CD14-positive monocyte (primary cell): ENCODE measurements at regions not wholly inside any gene's neighbourhood (a gene's known extent, or its start where the extent isn't known, plus 50 kb on each side); places are given as distances from the start of the nearest gene placed in this dataset.

ENCODE experiments used
- DNase-seq, 3 donors: peaks; one replicate each; pipeline ENCODE4 v3.0.0-alpha.2; 2011 to 2022
- H2AFZ ChIP-seq: 2 replicates; pipeline ENCODE4 v1.6.0; 2012; ENCODE audit warnings: mild to moderate bottlenecking, low read depth, low read length, inconsistent platforms; ENCODE audit not compliant: insufficient read depth, poor library complexity, severe bottlenecking
- H3K27ac ChIP-seq, 2 donors: 1 replicate in 1 of 2; 2 replicates in 1 of 2; pipeline ENCODE4 v1.5.1; 2012 to 2013; ENCODE audit warnings: low read length in 2 of 2, control low read depth in 1 of 2, inconsistent platforms in 1 of 2, low read depth in 1 of 2, mild to moderate bottlenecking in 1 of 2
- H3K27me3 ChIP-seq, 2 donors: one replicate each; pipeline versions ENCODE4 v1.6.0 to v1.6.1; 2011 to 2013; ENCODE audit warnings: low read length in 2 of 2; ENCODE audit not compliant: control insufficient read depth in 2 of 2, insufficient read depth in 2 of 2
- H3K36me3 ChIP-seq, 2 donors: replicated peaks in 1 of 2; 1 replicate in 1 of 2; 2 replicates in 1 of 2; pipeline versions ENCODE4 v1.5.1 to v1.6.1; 2012 to 2013; ENCODE audit warnings: low read length in 2 of 2, control low read depth in 1 of 2, inconsistent platforms in 1 of 2, mild to moderate bottlenecking in 1 of 2; ENCODE audit not compliant: insufficient read depth in 2 of 2, control insufficient read depth in 1 of 2
- H3K4me1 ChIP-seq, 2 donors: 1 replicate in 1 of 2; 2 replicates in 1 of 2; pipeline versions ENCODE4 v1.5.1 to v1.6.1; 2012 to 2013; ENCODE audit warnings: low read length in 2 of 2, control low read depth in 1 of 2, inconsistent platforms in 1 of 2, mild to moderate bottlenecking in 1 of 2, moderate library complexity in 1 of 2; ENCODE audit not compliant: insufficient read depth in 2 of 2, control insufficient read depth in 1 of 2
- H3K4me2 ChIP-seq: replicated peaks from 2 replicates; pipeline ENCODE3; 2012; ENCODE audit warnings: low read length, moderate library complexity, mild to moderate bottlenecking; ENCODE audit not compliant: poor library complexity, severe bottlenecking; ENCODE audit errors: extremely low read depth
- H3K4me3 ChIP-seq, 3 experiments: fragments of 200-600 bp in 1 of 3; sonication (generic) in 1 of 3; replicated peaks in 1 of 3; 1 replicate in 2 of 3; 2 replicates in 1 of 3; pipeline ENCODE4 v1.5.1; 2011 to 2013; ENCODE audit warnings: low read length in 3 of 3, mild to moderate bottlenecking in 3 of 3, control low read depth in 2 of 3, low read depth in 2 of 3, inconsistent platforms in 1 of 3, moderate library complexity in 1 of 3
- H3K79me2 ChIP-seq: 2 replicates; pipeline ENCODE4 v1.6.0; 2012; ENCODE audit warnings: mild to moderate bottlenecking, control low read depth, inconsistent platforms, low read length, moderate library complexity; ENCODE audit not compliant: insufficient read depth
- H3K9ac ChIP-seq: 2 replicates; pipeline ENCODE4 v1.6.0; 2017; ENCODE audit warnings: low read length, mild to moderate bottlenecking; ENCODE audit not compliant: insufficient read depth, poor library complexity, severe bottlenecking
- H3K9me3 ChIP-seq, 2 donors: replicated peaks in 1 of 2; 1 replicate in 1 of 2; 2 replicates in 1 of 2; pipeline versions ENCODE4 v1.5.1 to v1.6.1; 2012 to 2013; ENCODE audit warnings: low read length in 2 of 2, control low read depth in 1 of 2; ENCODE audit not compliant: control insufficient read depth in 1 of 2, insufficient read depth in 1 of 2
- H4K20me1 ChIP-seq: 2 replicates; pipeline ENCODE4 v1.6.0; 2012; ENCODE audit warnings: mild to moderate bottlenecking, low read length, control low read depth, moderate library complexity; ENCODE audit not compliant: insufficient read depth
- H3K27ac Mint-ChIP-seq, 7 donors: one replicate each; pipeline ENCODE4 v1.8.0; 2020; ENCODE audit warnings: mild to moderate bottlenecking in 7 of 7, mixed read lengths in 7 of 7, moderate library complexity in 6 of 7, inconsistent platforms in 2 of 7
- H3K27me3 Mint-ChIP-seq, 3 donors: one replicate each; pipeline ENCODE4 v1.8.0; 2021 to 2022; ENCODE audit warnings: low read depth in 3 of 3, mild to moderate bottlenecking in 3 of 3, mixed read lengths in 3 of 3, moderate library complexity in 3 of 3, inconsistent platforms in 1 of 3
- H3K36me3 Mint-ChIP-seq, 2 donors: one replicate each; pipeline ENCODE4 v1.8.0; 2020; ENCODE audit warnings: mixed read lengths in 2 of 2, inconsistent platforms in 1 of 2, mild to moderate bottlenecking in 1 of 2
- H3K4me1 Mint-ChIP-seq: one replicate; pipeline ENCODE4 v1.8.0; 2020; ENCODE audit warnings: mild to moderate bottlenecking, mixed read lengths
- H3K4me3 Mint-ChIP-seq, 2 donors: one replicate each; pipeline ENCODE4 v1.8.0; 2020; ENCODE audit warnings: mild to moderate bottlenecking in 2 of 2, mixed read lengths in 2 of 2, moderate library complexity in 1 of 2
- H3K9me3 Mint-ChIP-seq, 7 donors: one replicate each; pipeline ENCODE4 v1.8.0; 2020 to 2022; ENCODE audit warnings: mixed read lengths in 7 of 7, mild to moderate bottlenecking in 6 of 7, moderate library complexity in 6 of 7, inconsistent platforms in 2 of 7
- WGBS: methylation state at CpG from one replicate; pipeline ENCODE4 v1.1.5; 2013; ENCODE audit warnings: missing lambda C conversion rate; ENCODE audit not compliant: insufficient coverage; 5-methylcytosine and 5-hydroxymethylcytosine counted together
- intact Hi-C, 2 donors: fragments of 100-400 bp; cut with micrococcal nuclease; formaldehyde crosslinking; loops; one replicate each; pipeline versions ENCODE4 v1.15.0 to v1.15.1; 2023
- TF ChIP-seq, protein P1 (sequence below): fragments of 200-600 bp; IDR thresholded peaks from one replicate; pipeline ENCODE4 v1.8.0; 2022; ENCODE audit warnings: antibody characterized with exemption, mild to moderate bottlenecking

DNA sequence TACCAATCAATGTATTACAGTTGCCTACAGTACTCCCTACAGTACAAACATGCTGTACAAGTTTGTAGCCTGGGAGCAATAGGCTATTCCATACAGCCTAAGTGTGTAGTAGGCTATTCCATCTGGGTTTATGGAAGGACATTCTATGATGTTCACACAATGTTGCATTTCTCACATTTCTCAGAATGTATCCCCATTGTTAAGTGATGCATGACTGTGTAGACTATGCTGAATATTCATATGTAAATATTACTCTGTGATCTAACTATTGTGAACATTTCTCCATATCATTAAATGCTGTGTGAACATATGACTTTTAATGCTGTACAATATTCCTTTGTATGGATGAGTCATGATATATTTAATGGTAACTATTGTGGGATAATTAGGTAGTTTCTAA lies 139.2 kb upstream of the ADAMTS9 start:
- Mint-ChIP-seq H3K9me3 (peaks cover 0 to 4% (median 2%) of the 10 kb centered on the region in 7 donors), H3K27me3 (no peaks in the 10 kb centered on the region), H3K4me3 (no peak overlapping the region), H3K36me3 (no peaks in the 10 kb centered on the region), H3K27ac (no peak overlapping the region), H3K4me1 (no peaks in the 10 kb centered on the region)
- H3K4me3 ChIP-seq, result no peak overlapping the region
- no peak overlapping the region for H3K9ac ChIP-seq
- no peak overlapping the region for H3K4me2 ChIP-seq
- no peaks in the 10 kb centered on the region for H3K36me3 ChIP-seq
- H3K27ac ChIP-seq, result no peak overlapping the region
- no peak overlapping the region for H2AFZ ChIP-seq
- no peaks in the 10 kb centered on the region for H3K79me2 ChIP-seq
- H4K20me1 ChIP-seq, result no peaks in the 10 kb centered on the region
- H3K9me3 ChIP-seq, result no peaks in the 10 kb centered on the region
- intact Hi-C loops, result no loop called here
- no peaks in the 10 kb centered on the region for H3K27me3 ChIP-seq
- TF ChIP-seq, protein P1, sequence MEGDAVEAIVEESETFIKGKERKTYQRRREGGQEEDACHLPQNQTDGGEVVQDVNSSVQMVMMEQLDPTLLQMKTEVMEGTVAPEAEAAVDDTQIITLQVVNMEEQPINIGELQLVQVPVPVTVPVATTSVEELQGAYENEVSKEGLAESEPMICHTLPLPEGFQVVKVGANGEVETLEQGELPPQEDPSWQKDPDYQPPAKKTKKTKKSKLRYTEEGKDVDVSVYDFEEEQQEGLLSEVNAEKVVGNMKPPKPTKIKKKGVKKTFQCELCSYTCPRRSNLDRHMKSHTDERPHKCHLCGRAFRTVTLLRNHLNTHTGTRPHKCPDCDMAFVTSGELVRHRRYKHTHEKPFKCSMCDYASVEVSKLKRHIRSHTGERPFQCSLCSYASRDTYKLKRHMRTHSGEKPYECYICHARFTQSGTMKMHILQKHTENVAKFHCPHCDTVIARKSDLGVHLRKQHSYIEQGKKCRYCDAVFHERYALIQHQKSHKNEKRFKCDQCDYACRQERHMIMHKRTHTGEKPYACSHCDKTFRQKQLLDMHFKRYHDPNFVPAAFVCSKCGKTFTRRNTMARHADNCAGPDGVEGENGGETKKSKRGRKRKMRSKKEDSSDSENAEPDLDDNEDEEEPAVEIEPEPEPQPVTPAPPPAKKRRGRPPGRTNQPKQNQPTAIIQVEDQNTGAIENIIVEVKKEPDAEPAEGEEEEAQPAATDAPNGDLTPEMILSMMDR, result no peak
- DNase-seq, result no peak
- H3K4me1 ChIP-seq, result no peaks in the 10 kb centered on the region

DNA sequence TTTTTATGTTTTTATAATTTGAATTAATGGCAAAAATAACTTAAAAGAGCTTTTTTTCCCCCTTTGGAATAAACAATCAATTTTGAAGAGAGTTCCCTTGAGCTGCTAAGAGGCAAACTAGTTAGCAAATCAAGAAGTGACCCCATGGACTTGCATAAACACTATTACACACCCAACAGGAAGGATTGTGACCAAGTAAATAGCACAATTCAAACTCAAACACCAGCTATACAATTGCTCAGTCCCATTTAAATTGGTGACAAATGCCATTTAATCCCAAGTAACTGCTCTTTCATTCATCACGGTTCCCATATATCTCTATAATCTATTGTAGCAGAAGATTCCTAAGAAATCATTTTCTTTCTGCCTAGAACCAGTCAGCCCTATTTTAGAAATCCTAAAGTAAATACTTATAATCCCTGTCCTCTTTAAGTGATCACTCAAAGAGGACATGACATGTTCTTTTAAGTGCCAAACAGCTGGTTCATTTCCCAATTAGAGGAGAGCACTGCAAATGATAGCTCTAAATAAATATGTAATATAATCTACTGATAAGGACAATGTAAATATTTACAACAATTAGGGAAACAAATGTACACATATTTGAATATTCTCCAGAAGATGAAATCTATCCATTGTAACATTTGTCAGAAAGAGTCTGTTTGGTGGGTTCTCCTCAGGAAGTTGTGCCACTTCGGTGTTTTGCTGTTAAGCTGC lies 137.8 kb upstream of the ADAMTS9 start:
- no peaks in the 10 kb centered on the region for H3K79me2 ChIP-seq
- H3K4me1 ChIP-seq, result no peaks in the 10 kb centered on the region
- no peaks in the 10 kb centered on the region for H3K9me3 ChIP-seq
- Mint-ChIP-seq H3K4me3 (no peak overlapping the region), H3K4me1 (no peaks in the 10 kb centered on the region), H3K36me3 (no peaks in the 10 kb centered on the region), H3K27me3 (no peaks in the 10 kb centered on the region), H3K27ac (no peak overlapping the region), H3K9me3 (peaks cover 0 to 3% (median 1%) of the 10 kb centered on the region in 7 donors)
- no peaks in the 10 kb centered on the region for H4K20me1 ChIP-seq
- H3K27ac ChIP-seq, result no peak overlapping the region
- H3K9ac ChIP-seq, result no peak overlapping the region
- DNase-seq, result no peak
- no peak overlapping the region for H2AFZ ChIP-seq
- intact Hi-C loops, result no loop called here
- no peaks in the 10 kb centered on the region for H3K36me3 ChIP-seq
- TF ChIP-seq, protein P1, result no peak
- no peak overlapping the region for H3K4me2 ChIP-seq
- H3K4me3 ChIP-seq, result no peak overlapping the region
- H3K27me3 ChIP-seq, result no peaks in the 10 kb centered on the region
- 83% methylated on average over 1 of the region's 2 CpGs for WGBS
